GM18867 (cell line): ENCODE measurements at regions not wholly inside any gene's neighbourhood (a gene's known extent, or its start where the extent isn't known, plus 50 kb on each side); places are given as distances from the start of the nearest gene placed in this dataset.

ENCODE experiments used
- ATAC-seq: cut with Tn5 transposase; IDR thresholded peaks from one replicate; pipeline ENCODE4 v1.9.1; 2021; ENCODE audit warnings: mild to moderate bottlenecking, moderate library complexity; ENCODE audit not compliant: unreplicated experiment

- ATAC-seq = no peak
Observed at GRCh38 chr12:74426091-74426490, 111.5 kb upstream of the ATXN7L3B start.

- ATAC-seq = no peak
Observed at GRCh38 chr12:74429535-74429934, 108.1 kb upstream of the ATXN7L3B start.

- no peak for ATAC-seq
Observed at GRCh38 chr12:74431801-74432200, 105.8 kb upstream of the ATXN7L3B start.

DNA sequence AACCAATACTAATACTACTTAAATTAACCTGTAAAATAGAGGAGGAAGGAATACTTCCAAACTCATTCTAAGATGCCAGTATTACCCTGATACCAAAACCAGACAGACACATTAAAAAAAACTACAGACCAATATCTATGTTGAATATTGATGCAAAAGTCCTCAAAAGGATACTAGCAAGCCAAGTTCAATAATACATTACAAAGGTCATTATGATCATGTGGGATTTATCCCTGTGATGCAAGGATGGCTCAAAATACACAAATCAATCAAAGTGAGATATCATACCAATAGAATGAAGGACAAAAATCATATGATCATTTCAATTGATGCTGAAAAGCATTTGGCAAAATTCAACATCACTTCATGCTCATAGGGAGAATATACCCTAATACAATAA lies 97.2 kb upstream of the ATXN7L3B start:
- ATAC-seq = no peak

DNA sequence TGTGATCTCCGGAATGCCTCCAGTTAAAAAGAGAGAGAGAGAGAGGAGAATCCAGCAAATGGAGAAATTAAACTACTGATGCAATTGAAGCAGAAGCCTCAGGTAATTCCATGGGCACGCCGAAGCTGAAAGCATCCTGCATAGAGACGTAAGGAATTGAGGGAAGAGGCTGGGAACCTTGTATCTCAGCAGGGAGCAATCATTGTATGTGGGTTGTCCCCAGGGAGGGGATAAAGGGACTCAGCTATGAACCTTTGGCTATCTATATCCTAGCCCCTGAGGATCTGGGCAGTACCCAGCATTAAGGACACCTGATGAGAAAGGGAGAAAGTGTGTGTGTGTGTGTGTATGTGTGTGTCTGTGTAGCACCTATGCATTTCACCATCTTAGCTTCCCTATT lies 95.8 kb upstream of the ATXN7L3B start:
- no peak for ATAC-seq

DNA sequence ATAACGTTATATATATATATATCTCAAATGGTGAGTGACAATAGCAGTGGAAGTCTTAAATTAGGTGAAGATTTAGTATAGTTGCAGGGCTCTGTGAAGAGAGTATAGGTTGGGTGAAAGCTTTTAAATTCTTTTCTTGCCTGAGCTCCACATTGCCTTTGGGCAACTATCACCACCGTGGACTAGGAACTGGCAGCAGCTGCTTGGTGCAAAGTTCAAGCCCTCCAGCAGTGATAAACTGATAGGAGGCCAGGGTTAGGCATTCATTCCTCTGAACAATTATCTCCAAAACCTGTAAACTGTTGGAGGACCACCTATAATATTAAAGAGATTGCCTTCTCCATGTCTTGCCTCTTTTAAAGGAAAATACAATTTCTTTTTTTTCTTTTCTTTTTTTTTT lies 91.2 kb upstream of the ATXN7L3B start:
- ATAC-seq = no peak

DNA sequence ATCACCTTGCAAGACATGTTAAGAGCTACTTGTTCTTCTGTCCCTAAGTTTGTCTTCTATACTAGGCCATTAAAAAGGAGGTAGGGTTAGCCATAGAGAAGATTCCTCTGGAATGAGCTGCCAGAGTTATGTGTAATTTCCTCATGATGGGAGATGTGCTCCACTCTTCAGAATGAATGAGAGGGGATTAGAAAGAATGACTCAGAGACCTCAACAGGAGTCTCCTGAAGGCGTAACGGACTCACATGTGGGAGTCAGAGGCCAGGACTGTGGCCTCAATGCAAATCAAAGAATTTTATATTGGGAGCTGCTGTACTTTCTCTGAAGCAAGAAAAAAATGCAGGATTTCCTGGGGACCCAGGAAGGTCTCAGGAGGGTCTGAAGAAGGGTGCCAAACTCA lies 87.8 kb upstream of the ATXN7L3B start:
- ATAC-seq = no peak

- no peak for ATAC-seq
Observed at GRCh38 chr12:74454109-74454508, 83.5 kb upstream of the ATXN7L3B start.

DNA sequence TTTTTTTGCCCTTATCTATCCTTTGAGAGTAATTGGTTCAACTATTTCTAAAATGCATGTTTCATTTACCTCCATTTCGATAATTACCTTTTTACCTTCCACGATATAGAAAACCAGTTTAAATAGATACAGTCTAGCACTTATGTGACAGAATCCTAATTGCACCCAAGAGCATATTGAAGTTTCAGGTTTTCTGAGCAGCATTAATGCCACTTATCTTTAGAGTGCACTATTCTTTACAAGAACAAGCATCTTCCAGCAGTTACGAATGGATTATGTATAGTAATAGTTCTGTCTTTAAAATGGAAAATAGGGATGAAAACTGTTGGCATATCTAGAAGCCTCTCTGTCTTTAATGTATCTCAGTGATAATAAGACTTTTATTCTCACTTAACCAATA lies 82.2 kb upstream of the ATXN7L3B start:
- ATAC-seq = no peak

- no peak for ATAC-seq
Observed at GRCh38 chr12:74456431-74456830, 81.2 kb upstream of the ATXN7L3B start.

DNA sequence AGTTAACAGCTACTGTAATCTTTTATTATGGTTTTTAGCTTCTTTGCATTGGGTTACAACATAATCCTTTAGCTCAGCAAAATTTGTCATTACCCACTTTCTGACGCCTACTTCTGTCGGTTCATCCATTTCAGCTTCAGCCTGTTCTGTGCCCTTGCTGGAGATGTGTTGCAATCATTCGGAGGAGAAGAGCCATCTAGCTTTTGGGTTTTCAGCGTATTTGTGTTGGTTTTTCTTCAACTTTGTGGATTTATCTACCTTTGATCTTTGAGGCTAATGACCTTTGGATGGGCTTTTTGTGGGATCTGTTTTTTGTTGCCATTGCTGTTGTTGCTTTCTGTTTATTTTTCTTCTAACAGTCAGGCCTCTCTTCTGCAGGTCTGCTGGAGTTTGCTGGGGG lies 69.2 kb upstream of the ATXN7L3B start:
- no peak for ATAC-seq

GRCh38 chr12:74476234-74476633 lies 61.4 kb upstream of the ATXN7L3B start:
- no peak for ATAC-seq

DNA sequence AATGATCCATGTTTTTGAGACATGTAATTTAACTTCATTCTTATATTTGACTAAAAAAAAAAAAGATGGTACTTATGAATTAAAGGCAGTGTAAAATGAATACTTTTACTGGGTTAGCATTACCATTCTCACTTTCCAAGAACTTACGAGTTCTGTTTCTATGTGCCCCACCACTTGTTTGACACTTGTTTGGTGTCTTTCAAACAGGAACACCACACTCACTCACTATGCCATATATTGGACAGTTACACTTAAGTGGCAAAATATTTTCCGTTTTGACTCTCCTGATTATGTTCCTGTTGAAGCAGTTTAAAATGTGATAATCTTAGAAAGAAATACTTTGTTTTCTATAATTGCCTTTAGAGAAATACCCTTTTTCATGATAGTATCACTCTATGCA lies 56.6 kb upstream of the ATXN7L3B start:
- no peak for ATAC-seq

DNA sequence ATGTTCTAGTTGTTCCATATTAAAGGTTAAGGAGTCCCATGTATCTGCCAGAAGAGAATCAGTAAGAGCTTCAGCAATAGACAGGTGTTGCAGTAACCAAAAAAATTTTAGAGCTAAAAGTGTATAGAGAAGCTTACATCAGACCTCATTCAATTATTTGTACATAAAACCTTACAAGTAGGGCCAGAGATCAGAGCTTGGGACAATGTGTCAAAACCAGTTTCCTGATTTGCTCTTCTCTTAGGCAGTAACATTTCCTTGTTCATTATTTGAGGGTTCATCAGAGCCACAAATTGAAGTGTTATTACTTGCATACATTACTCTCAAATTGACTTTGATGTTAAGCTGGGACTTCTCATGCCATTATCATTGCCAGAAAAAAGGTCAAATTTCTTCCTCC lies 55.5 kb upstream of the ATXN7L3B start:
- no peak for ATAC-seq

DNA sequence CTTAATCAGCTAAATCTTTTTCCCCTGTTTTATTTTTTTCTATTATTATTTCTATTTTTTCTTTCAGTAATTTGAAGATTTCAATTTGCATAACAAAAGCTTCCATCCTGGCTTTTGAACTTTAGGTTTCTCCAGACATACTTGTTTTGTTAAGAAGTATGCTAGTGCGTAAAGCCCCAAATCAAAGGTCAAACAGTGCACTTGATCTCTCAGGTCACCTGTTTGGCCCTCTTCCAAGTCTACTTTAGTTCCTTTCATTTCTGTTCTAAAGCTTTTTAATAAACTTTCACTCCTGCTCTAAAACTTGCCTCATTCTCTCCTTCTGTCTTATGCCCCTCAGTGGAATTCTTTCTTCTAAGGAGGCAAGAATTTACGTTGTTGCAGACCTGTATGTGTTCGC lies 54.6 kb upstream of the ATXN7L3B start:
- no peak for ATAC-seq
